ENCODE measurements at regions not wholly inside any gene's neighbourhood (a gene's known extent, or its start where the extent isn't known, plus 50 kb on each side); places are given as distances from the start of the nearest gene placed in this dataset.

DNA sequence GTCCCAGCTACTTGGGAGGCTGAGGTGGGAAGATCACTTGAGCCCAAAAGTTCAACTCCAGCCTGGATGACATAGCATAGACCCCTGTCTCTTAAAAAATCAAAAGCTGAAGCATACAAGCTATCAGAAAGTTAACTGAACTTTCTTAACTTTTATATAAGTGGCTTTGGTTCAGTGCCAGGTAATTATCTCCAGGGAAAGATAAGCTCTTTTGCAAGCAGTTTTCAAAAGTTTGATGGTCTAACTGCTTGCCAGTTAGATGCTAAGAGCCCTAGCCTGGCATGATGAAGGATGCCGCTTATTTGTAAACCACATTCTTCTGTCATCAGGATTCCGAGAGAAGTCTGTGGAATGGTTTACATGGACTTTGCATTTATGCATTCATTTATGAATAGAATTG, 409.1 kb downstream of the AEBP2 start:
- Histone ChIP-seq H3K4me3 (ENCODE audit: low read depth, low read length) (no peak overlapping the region), H3K36me3 (ENCODE audit: control insufficient read depth, insufficient read depth, low read length) (no peaks in the 10 kb centered on the region), H3K9me3 (ENCODE audit: control insufficient read depth in 2 of 2, low read length in 2 of 2) (no peaks in the 10 kb centered on the region), H3K4me1 (ENCODE audit: control insufficient read depth, insufficient read depth, low read length, poor library complexity, severe bottlenecking) (no peaks in the 10 kb centered on the region), H3K27me3 (ENCODE audit: control insufficient read depth, insufficient read depth, low read length) (no peaks in the 10 kb centered on the region), H3K27ac (ENCODE audit: insufficient read depth, low read length, poor library complexity, severe bottlenecking) (no peak overlapping the region)
- DNase-seq (no peak), ATAC-seq (ENCODE audit: low read depth in 2 of 2) (no peak)
- Mint-ChIP-seq H3K36me3 (no peaks in the 10 kb centered on the region), H3K9me3 (peaks cover 0 to 17% (median 3%) of the 10 kb centered on the region in 7 donors), H3K27ac (no peak overlapping the region), H3K4me3 (no peak overlapping the region), H3K4me1 (peaks cover 0 to 25% (median 13%) of the 10 kb centered on the region in 4 donors), H3K27me3 (no peaks in the 10 kb centered on the region)

- H3K4me3 Mint-ChIP-seq: no peak overlapping the region
- peaks cover 0 to 25% (median 13%) of the 10 kb centered on the region in 4 donors for H3K4me1 Mint-ChIP-seq
- ATAC-seq (ENCODE audit: low read depth in 2 of 2): no peak
- no peak overlapping the region for H3K27ac ChIP-seq (ENCODE audit: insufficient read depth, low read length, poor library complexity, severe bottlenecking)
- no peak for DNase-seq
- no peaks in the 10 kb centered on the region for H3K4me1 ChIP-seq (ENCODE audit: control insufficient read depth, insufficient read depth, low read length, poor library complexity, severe bottlenecking)
- no peaks in the 10 kb centered on the region for H3K27me3 ChIP-seq (ENCODE audit: control insufficient read depth, insufficient read depth, low read length)
- H3K4me3 ChIP-seq (ENCODE audit: low read depth, low read length): no peak overlapping the region
- H3K9me3 ChIP-seq (ENCODE audit: control insufficient read depth in 2 of 2, low read length in 2 of 2): no peaks in the 10 kb centered on the region
- no peaks in the 10 kb centered on the region for H3K27me3 Mint-ChIP-seq
- H3K27ac Mint-ChIP-seq: no peak overlapping the region
- H3K36me3 ChIP-seq (ENCODE audit: control insufficient read depth, insufficient read depth, low read length): no peaks in the 10 kb centered on the region
- H3K36me3 Mint-ChIP-seq: no peaks in the 10 kb centered on the region
- H3K9me3 Mint-ChIP-seq: peaks cover 0 to 17% (median 3%) of the 10 kb centered on the region in 7 donors
These were observed 409.9 kb downstream of the AEBP2 start for GRCh38 chr12:19849208-19849607.

- H3K9me3 ChIP-seq (ENCODE audit: control insufficient read depth in 2 of 2, low read length in 2 of 2): no peaks in the 10 kb centered on the region
- ATAC-seq (ENCODE audit: low read depth in 2 of 2) (no peak), DNase-seq (no peak)
- H3K36me3 ChIP-seq (ENCODE audit: control insufficient read depth, insufficient read depth, low read length): no peaks in the 10 kb centered on the region
- H3K36me3 Mint-ChIP-seq: no peaks in the 10 kb centered on the region
- H3K4me1 ChIP-seq (ENCODE audit: control insufficient read depth, insufficient read depth, low read length, poor library complexity, severe bottlenecking): no peaks in the 10 kb centered on the region
- H3K27me3 Mint-ChIP-seq: no peaks in the 10 kb centered on the region
- H3K4me3 Mint-ChIP-seq: peak overlapping the region in 1 of 4 donors; percentile 7
- H3K27ac Mint-ChIP-seq: peak overlapping the region in 1 of 3 donors; percentile 7
- peaks cover 0 to 25% (median 13%) of the 10 kb centered on the region in 4 donors for H3K4me1 Mint-ChIP-seq
- H3K9me3 Mint-ChIP-seq: peaks cover 1 to 17% (median 3%) of the 10 kb centered on the region in 7 donors
- H3K27ac ChIP-seq (ENCODE audit: insufficient read depth, low read length, poor library complexity, severe bottlenecking): no peak overlapping the region
- no peak overlapping the region for H3K4me3 ChIP-seq (ENCODE audit: low read depth, low read length)
- no peaks in the 10 kb centered on the region for H3K27me3 ChIP-seq (ENCODE audit: control insufficient read depth, insufficient read depth, low read length)
These were observed 411.2 kb downstream of the AEBP2 start for GRCh38 chr12:19850346-19851065.

GRCh38 chr12:19852100-19852855, 413.0 kb downstream of the AEBP2 start:
- Mint-ChIP-seq H3K27me3 (no peaks in the 10 kb centered on the region), H3K9me3 (peaks cover 1 to 17% (median 6%) of the 10 kb centered on the region in 7 donors), H3K36me3 (no peaks in the 10 kb centered on the region), H3K4me1 (peaks cover 0 to 24% (median 9%) of the 10 kb centered on the region in 4 donors), H3K4me3 (no peak overlapping the region), H3K27ac (no peak overlapping the region)
- H3K36me3 ChIP-seq (ENCODE audit: control insufficient read depth, insufficient read depth, low read length): no peaks in the 10 kb centered on the region
- H3K27ac ChIP-seq (ENCODE audit: insufficient read depth, low read length, poor library complexity, severe bottlenecking): no peak overlapping the region
- DNase-seq (no peak), ATAC-seq (ENCODE audit: low read depth in 2 of 2) (no peak)
- no peaks in the 10 kb centered on the region for H3K4me1 ChIP-seq (ENCODE audit: control insufficient read depth, insufficient read depth, low read length, poor library complexity, severe bottlenecking)
- H3K4me3 ChIP-seq (ENCODE audit: low read depth, low read length): no peak overlapping the region
- H3K9me3 ChIP-seq (ENCODE audit: control insufficient read depth in 2 of 2, low read length in 2 of 2): no peaks in the 10 kb centered on the region
- H3K27me3 ChIP-seq (ENCODE audit: control insufficient read depth, insufficient read depth, low read length): no peaks in the 10 kb centered on the region

DNA sequence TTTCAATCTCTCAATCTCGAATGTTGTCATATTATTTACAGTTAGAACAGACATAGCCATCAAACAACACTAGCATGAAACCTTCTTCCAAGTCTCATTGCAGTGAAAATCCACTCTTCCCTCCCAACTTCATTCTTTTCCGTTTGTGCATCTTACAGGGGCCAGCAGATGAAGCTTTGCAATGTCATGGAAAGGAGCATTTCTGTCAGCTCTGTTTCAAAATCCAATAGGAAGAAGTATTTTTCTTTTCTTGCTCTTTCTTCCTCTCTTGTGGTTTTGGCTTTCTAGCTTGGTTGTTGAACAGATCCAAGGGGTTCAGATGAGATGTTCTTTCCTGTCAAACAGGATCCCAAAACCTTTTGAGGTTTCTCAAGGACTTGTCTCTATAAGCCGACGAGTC, 416.6 kb downstream of the AEBP2 start:
- Mint-ChIP-seq H3K36me3 (no peaks in the 10 kb centered on the region), H3K4me3 (no peak overlapping the region), H3K27ac (no peak overlapping the region), H3K9me3 (peaks cover 1 to 10% (median 6%) of the 10 kb centered on the region in 7 donors), H3K27me3 (no peaks in the 10 kb centered on the region), H3K4me1 (peaks cover 0 to 14% (median 0%) of the 10 kb centered on the region in 4 donors)
- Histone ChIP-seq H3K9me3 (ENCODE audit: control insufficient read depth in 2 of 2, low read length in 2 of 2) (no peaks in the 10 kb centered on the region), H3K4me1 (ENCODE audit: control insufficient read depth, insufficient read depth, low read length, poor library complexity, severe bottlenecking) (no peaks in the 10 kb centered on the region), H3K4me3 (ENCODE audit: low read depth, low read length) (no peak overlapping the region), H3K27ac (ENCODE audit: insufficient read depth, low read length, poor library complexity, severe bottlenecking) (no peak overlapping the region), H3K36me3 (ENCODE audit: control insufficient read depth, insufficient read depth, low read length) (no peaks in the 10 kb centered on the region), H3K27me3 (ENCODE audit: control insufficient read depth, insufficient read depth, low read length) (no peaks in the 10 kb centered on the region)
- no peak for DNase-seq
- no peak for ATAC-seq (ENCODE audit: low read depth in 2 of 2)

GRCh38 chr12:19856389-19856788, 417.1 kb downstream of the AEBP2 start:
- H3K27ac Mint-ChIP-seq: no peak overlapping the region
- H3K27me3 ChIP-seq (ENCODE audit: control insufficient read depth, insufficient read depth, low read length): no peaks in the 10 kb centered on the region
- no peaks in the 10 kb centered on the region for H3K36me3 Mint-ChIP-seq

GRCh38 chr12:19857204-19857603, 417.9 kb downstream of the AEBP2 start:
- Mint-ChIP-seq H3K9me3 (peaks cover 1 to 10% (median 6%) of the 10 kb centered on the region in 7 donors), H3K4me1 (peaks cover 0 to 9% (median 0%) of the 10 kb centered on the region in 4 donors), H3K36me3 (no peaks in the 10 kb centered on the region), H3K4me3 (no peak overlapping the region), H3K27me3 (no peaks in the 10 kb centered on the region), H3K27ac (no peak overlapping the region)
- Histone ChIP-seq H3K9me3 (ENCODE audit: control insufficient read depth in 2 of 2, low read length in 2 of 2) (no peaks in the 10 kb centered on the region), H3K27me3 (ENCODE audit: control insufficient read depth, insufficient read depth, low read length) (no peaks in the 10 kb centered on the region), H3K27ac (ENCODE audit: insufficient read depth, low read length, poor library complexity, severe bottlenecking) (no peak overlapping the region), H3K36me3 (ENCODE audit: control insufficient read depth, insufficient read depth, low read length) (no peaks in the 10 kb centered on the region), H3K4me3 (ENCODE audit: low read depth, low read length) (no peak overlapping the region), H3K4me1 (ENCODE audit: control insufficient read depth, insufficient read depth, low read length, poor library complexity, severe bottlenecking) (no peaks in the 10 kb centered on the region)
- DNase-seq: no peak
- ATAC-seq (ENCODE audit: low read depth in 2 of 2): no peak

More at GRCh38 chr12:19856389-19856788, 417.1 kb downstream of the AEBP2 start:
- DNase-seq: no peak
- no peak overlapping the region for H3K4me3 Mint-ChIP-seq
- H3K4me1 Mint-ChIP-seq: peaks cover 0 to 14% (median 0%) of the 10 kb centered on the region in 4 donors
- Histone ChIP-seq H3K4me3 (ENCODE audit: low read depth, low read length) (no peak overlapping the region), H3K36me3 (ENCODE audit: control insufficient read depth, insufficient read depth, low read length) (no peaks in the 10 kb centered on the region), H3K4me1 (ENCODE audit: control insufficient read depth, insufficient read depth, low read length, poor library complexity, severe bottlenecking) (no peaks in the 10 kb centered on the region), H3K9me3 (ENCODE audit: control insufficient read depth in 2 of 2, low read length in 2 of 2) (no peaks in the 10 kb centered on the region), H3K27ac (ENCODE audit: insufficient read depth, low read length, poor library complexity, severe bottlenecking) (no peak overlapping the region)
- peaks cover 1 to 10% (median 6%) of the 10 kb centered on the region in 7 donors for H3K9me3 Mint-ChIP-seq
- H3K27me3 Mint-ChIP-seq: no peaks in the 10 kb centered on the region
- no peak for ATAC-seq (ENCODE audit: low read depth in 2 of 2)

Data from CD4-positive, CD25-positive, alpha-beta regulatory T cell (primary cell).